GM18909 (cell line): ENCODE measurements at regions not wholly inside any gene's neighbourhood (a gene's known extent, or its start where the extent isn't known, plus 50 kb on each side); places are given as distances from the start of the nearest gene placed in this dataset.

Experiments
- ATAC-seq: cut with Tn5 transposase; IDR thresholded peaks from one replicate; pipeline ENCODE4 v1.9.1; 2021; ENCODE audit warnings: mild to moderate bottlenecking; ENCODE audit not compliant: unreplicated experiment, poor library complexity

GRCh38 chr12:124687917-124688316, 120.5 kb upstream of the NCOR2 start:
- no peak for ATAC-seq

GRCh38 chr12:124687174-124687902, 119.9 kb upstream of the NCOR2 start:
- no peak for ATAC-seq

GRCh38 chr12:124686370-124687173, 119.2 kb upstream of the NCOR2 start:
- ATAC-seq, result no peak

- no peak for ATAC-seq
Measured at GRCh38 chr12:124685689-124686369, 118.4 kb upstream of the NCOR2 start.

- ATAC-seq, result no peak
Measured at GRCh38 chr12:124684971-124685688, 117.7 kb upstream of the NCOR2 start.

GRCh38 chr12:124684496-124684895, 117.1 kb upstream of the NCOR2 start:
- ATAC-seq, result no peak

- no peak for ATAC-seq
Measured at GRCh38 chr12:124683152-124684124, 116.0 kb upstream of the NCOR2 start.

GRCh38 chr12:124682425-124683151, 115.2 kb upstream of the NCOR2 start:
- ATAC-seq, result no peak

- no peak for ATAC-seq
Measured at GRCh38 chr12:124681779-124682391, 114.5 kb upstream of the NCOR2 start.

GRCh38 chr12:124680863-124681778, 113.7 kb upstream of the NCOR2 start:
- no peak for ATAC-seq

GRCh38 chr12:124679533-124680371, 112.3 kb upstream of the NCOR2 start:
- ATAC-seq, result no peak

GRCh38 chr12:124679047-124679446, 111.6 kb upstream of the NCOR2 start:
- ATAC-seq, result no peak

GRCh38 chr12:124678421-124678893, 111.0 kb upstream of the NCOR2 start:
- no peak for ATAC-seq

GRCh38 chr12:124677552-124678356, 110.3 kb upstream of the NCOR2 start:
- no peak for ATAC-seq

- no peak for ATAC-seq
Measured at GRCh38 chr12:124676714-124677462, 109.5 kb upstream of the NCOR2 start.
